Endodermal cell (in vitro differentiated cells): ENCODE measurements at regions not wholly inside any gene's neighbourhood (a gene's known extent, or its start where the extent isn't known, plus 50 kb on each side); places are given as distances from the start of the nearest gene placed in this dataset.
A peak's percentile ranks its signal among the peaks of the same experiment; 100 is the strongest.

Experiments used
- DNase-seq: peaks from one replicate; pipeline ENCODE4 v3.0.0-alpha.2; 2017
- H3K27ac ChIP-seq: 2 replicates; pipeline ENCODE4 v1.5.1; 2013; ENCODE audit warnings: mild to moderate bottlenecking, low read depth, low read length, moderate library complexity
- H3K27me3 ChIP-seq: 2 replicates; pipeline ENCODE4 v1.6.1; 2013; ENCODE audit warnings: mild to moderate bottlenecking, low read length, moderate library complexity; ENCODE audit not compliant: insufficient read depth, control insufficient read depth, poor library complexity, severe bottlenecking
- H3K36me3 ChIP-seq: 2 replicates; pipeline ENCODE4 v1.7.0; 2013; ENCODE audit warnings: mild to moderate bottlenecking, low read length, moderate library complexity; ENCODE audit not compliant: control insufficient read depth, insufficient read depth
- H3K4me1 ChIP-seq: one replicate; pipeline ENCODE4 v1.7.0; 2013; ENCODE audit warnings: low read length; ENCODE audit not compliant: control insufficient read depth, insufficient read depth
- H3K4me3 ChIP-seq: 2 replicates; pipeline ENCODE4 v1.5.1; 2013; ENCODE audit warnings: mild to moderate bottlenecking, low read length, moderate library complexity
- H3K9ac ChIP-seq: 2 replicates; pipeline ENCODE4 v1.6.1; 2013; ENCODE audit warnings: mild to moderate bottlenecking, low read length, moderate library complexity; ENCODE audit not compliant: poor library complexity, severe bottlenecking; ENCODE audit errors: extremely low read depth
- H3K9me3 ChIP-seq: 2 replicates; pipeline ENCODE4 v1.6.1; 2013; ENCODE audit warnings: mild to moderate bottlenecking, low read length, moderate library complexity; ENCODE audit not compliant: control insufficient read depth
- H3K27ac Mint-ChIP-seq: 2 replicates; pipeline ENCODE4 v1.8.0; 2020; ENCODE audit warnings: mixed read lengths
- H3K27me3 Mint-ChIP-seq: 2 replicates; pipeline ENCODE4 v1.8.0; 2021; ENCODE audit warnings: mild to moderate bottlenecking, mixed read lengths; ENCODE audit not compliant: insufficient read depth
- H3K36me3 Mint-ChIP-seq: 2 replicates; pipeline ENCODE4 v1.8.0; 2020; ENCODE audit warnings: low read depth, mixed read lengths
- H3K4me1 Mint-ChIP-seq: 2 replicates; pipeline ENCODE4 v1.8.0; 2020; ENCODE audit warnings: mixed read lengths
- H3K4me3 Mint-ChIP-seq: 2 replicates; pipeline ENCODE4 v1.8.0; 2020; ENCODE audit warnings: mild to moderate bottlenecking, moderate library complexity, mixed read lengths
- H3K9me3 Mint-ChIP-seq: 2 replicates; pipeline ENCODE4 v1.8.0; 2020; ENCODE audit warnings: mild to moderate bottlenecking, mixed read lengths
- CTCF ChIP-seq: fragments of 200-600 bp; sonication (generic); conservative IDR thresholded peaks from 2 replicates; pipeline ENCODE4 v1.5.0; 2021; ENCODE audit warnings: antibody characterized with exemption, mild to moderate bottlenecking
- WGBS, 2 experiments: methylation state at CpG; one replicate each; pipeline versions ENCODE4 v1.1.5 to v1.1.7; 2013; ENCODE audit warnings: missing lambda C conversion rate in 2 of 2, mixed read lengths in 1 of 2; ENCODE audit not compliant: insufficient coverage in 1 of 2, insufficient read length in 1 of 2; 5-methylcytosine and 5-hydroxymethylcytosine counted together

DNA sequence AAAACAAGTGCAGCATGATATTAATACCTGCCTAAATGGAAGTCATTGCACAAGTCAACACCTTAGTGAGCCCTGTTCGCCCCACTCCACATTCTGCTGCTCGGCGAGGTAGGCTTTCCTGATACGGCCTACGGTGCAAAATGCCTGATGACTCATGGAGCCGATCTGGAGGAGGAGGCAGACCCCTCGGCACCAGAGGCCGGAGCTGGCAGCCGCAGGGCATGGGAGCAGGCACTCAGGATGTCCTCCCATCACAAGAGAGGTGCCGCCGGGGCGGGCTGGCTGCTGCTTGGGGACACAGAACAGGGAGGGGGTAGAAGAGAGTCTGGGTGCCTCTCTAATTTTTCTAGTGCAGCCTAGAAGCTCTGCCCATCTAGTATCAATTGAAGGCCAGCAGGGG is 418.5 kb upstream of the MGMT start:
- no peak overlapping the region for H3K4me3 ChIP-seq
- H3K9me3 ChIP-seq: no peaks in the 10 kb centered on the region
- H3K27ac ChIP-seq: no peak overlapping the region
- H3K4me1 ChIP-seq: no peaks in the 10 kb centered on the region
- H3K36me3 Mint-ChIP-seq: no peaks in the 10 kb centered on the region
- peak; percentile 66 for DNase-seq
- H3K9me3 Mint-ChIP-seq: no peaks in the 10 kb centered on the region
- no peaks in the 10 kb centered on the region for H3K27me3 Mint-ChIP-seq
- H3K36me3 ChIP-seq: no peaks in the 10 kb centered on the region
- 82 to 85% methylated on average over 7 to 12 of the region's 12 CpGs for whole genome bisulfite sequencing, 2 experiments
- no peaks in the 10 kb centered on the region for H3K27me3 ChIP-seq
- TF ChIP-seq CTCF: no peak
- H3K27ac Mint-ChIP-seq: no peak overlapping the region
- H3K4me1 Mint-ChIP-seq: no peaks in the 10 kb centered on the region
- H3K9ac ChIP-seq: no peak overlapping the region
- no peak overlapping the region for H3K4me3 Mint-ChIP-seq

DNA sequence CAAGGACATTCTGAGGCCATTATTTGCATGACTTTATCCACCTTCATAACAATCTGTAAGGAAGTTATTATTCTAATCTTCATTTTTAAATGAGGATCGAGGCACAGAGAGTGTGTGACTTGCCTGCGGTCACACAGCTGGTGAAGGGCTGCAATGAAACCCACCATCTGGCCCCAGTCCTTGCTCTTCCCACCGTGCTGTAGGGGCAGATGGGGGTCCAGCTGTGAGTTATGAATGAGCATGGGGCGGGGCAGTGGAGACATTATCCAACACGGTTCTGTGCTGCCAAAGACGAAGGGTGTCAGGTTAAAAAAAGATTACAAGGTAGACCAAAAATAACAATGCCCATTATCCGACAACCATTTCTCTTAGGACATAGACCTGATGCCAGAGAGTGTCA is 417.5 kb upstream of the MGMT start:
- Mint-ChIP-seq H3K36me3 (no peaks in the 10 kb centered on the region), H3K27ac (no peak overlapping the region), H3K27me3 (no peaks in the 10 kb centered on the region), H3K4me3 (no peak overlapping the region), H3K9me3 (no peaks in the 10 kb centered on the region), H3K4me1 (no peaks in the 10 kb centered on the region)
- TF ChIP-seq CTCF: no peak
- Histone ChIP-seq H3K27me3 (no peaks in the 10 kb centered on the region), H3K9ac (no peak overlapping the region), H3K36me3 (no peaks in the 10 kb centered on the region), H3K9me3 (no peaks in the 10 kb centered on the region), H3K4me3 (no peak overlapping the region), H3K4me1 (no peaks in the 10 kb centered on the region), H3K27ac (no peak overlapping the region)
- 83 to 90% methylated on average over 6 to 7 of the region's 7 CpGs for WGBS, 2 experiments
- no peak for DNase-seq

- WGBS, 2 experiments: 92 to 97% methylated on average over 8 to 9 of the region's 9 CpGs
- H3K36me3 Mint-ChIP-seq: no peaks in the 10 kb centered on the region
- H3K9me3 Mint-ChIP-seq: no peaks in the 10 kb centered on the region
- Histone ChIP-seq H3K9me3 (no peaks in the 10 kb centered on the region), H3K27ac (no peak overlapping the region), H3K27me3 (no peaks in the 10 kb centered on the region), H3K9ac (no peak overlapping the region), H3K36me3 (no peaks in the 10 kb centered on the region), H3K4me3 (no peak overlapping the region), H3K4me1 (no peaks in the 10 kb centered on the region)
- H3K4me3 Mint-ChIP-seq: no peak overlapping the region
- H3K4me1 Mint-ChIP-seq: no peaks in the 10 kb centered on the region
- TF ChIP-seq CTCF: no peak
- H3K27ac Mint-ChIP-seq: no peak overlapping the region
- no peak for DNase-seq
- peaks cover 3% of the 10 kb centered on the region for H3K27me3 Mint-ChIP-seq
These were observed 411.8 kb upstream of the MGMT start for GRCh38 chr10:129055225-129055624.
